Keratinocyte (primary cell): ENCODE measurements at regions not wholly inside any gene's neighbourhood (a gene's known extent, or its start where the extent isn't known, plus 50 kb on each side); places are given as distances from the start of the nearest gene placed in this dataset.

Source experiments
- DNase-seq: peaks from one replicate; pipeline ENCODE4 v3.0.0-alpha.2; 2011; ENCODE audit warnings: low read depth, missing footprints, low spot score
- FAIRE-seq: peaks from 2 replicates; lab custom pipeline; 2011; peaks lifted over from hg19 to GRCh38; lab: Jason Lieb, UNC
- H2AFZ ChIP-seq: 2 replicates; pipeline ENCODE4 v1.6.0; 2012; ENCODE audit warnings: low read length, control low read depth, inconsistent platforms; ENCODE audit not compliant: control insufficient read depth
- H3K27ac ChIP-seq: 2 replicates; pipeline ENCODE4 v1.5.1; 2011; ENCODE audit warnings: low read length; ENCODE audit not compliant: control insufficient read depth, insufficient read depth
- H3K27me3 ChIP-seq: 3 replicates; pipeline ENCODE4 v1.6.0; 2011; ENCODE audit warnings: low read length; ENCODE audit not compliant: control insufficient read depth, insufficient read depth; ENCODE audit errors: extremely low read depth
- H3K36me3 ChIP-seq, 2 experiments: 2 replicates in 1 of 2; 3 replicates in 1 of 2; pipeline ENCODE4 v1.5.1; 2011; ENCODE audit warnings: low read length in 2 of 2, mild to moderate bottlenecking in 1 of 2; ENCODE audit not compliant: control insufficient read depth in 2 of 2, insufficient read depth in 2 of 2; ENCODE audit errors: extremely low read depth in 1 of 2
- H3K4me1 ChIP-seq: 3 replicates; pipeline ENCODE4 v1.5.1; 2011; ENCODE audit warnings: low read length; ENCODE audit not compliant: control insufficient read depth, insufficient read depth; ENCODE audit errors: extremely low read depth
- H3K4me2 ChIP-seq: 3 replicates; pipeline ENCODE4 v1.6.0; 2011; ENCODE audit warnings: low read depth, low read length; ENCODE audit not compliant: control insufficient read depth, insufficient read depth; ENCODE audit errors: extremely low read depth
- H3K4me3 ChIP-seq, 3 experiments: fragments of 200-600 bp in 1 of 3; sonication (generic) in 1 of 3; 2 replicates in 2 of 3; 3 replicates in 1 of 3; pipeline ENCODE4 v1.5.1; 2011 to 2016; ENCODE audit warnings: low read length in 3 of 3, mild to moderate bottlenecking in 3 of 3, control low read depth in 2 of 3, inconsistent platforms in 1 of 3, low read depth in 1 of 3, mixed read lengths in 1 of 3, mixed run types in 1 of 3, moderate library complexity in 1 of 3; ENCODE audit not compliant: control insufficient read depth in 2 of 3, insufficient read depth in 2 of 3; ENCODE audit errors: extremely low read depth in 1 of 3
- H3K79me2 ChIP-seq: 2 replicates; pipeline ENCODE4 v1.6.0; 2012; ENCODE audit warnings: low read length; ENCODE audit not compliant: control insufficient read depth, insufficient read depth
- H3K9ac ChIP-seq: 3 replicates; pipeline ENCODE4 v1.6.0; 2011; ENCODE audit warnings: low read length; ENCODE audit not compliant: control insufficient read depth, insufficient read depth; ENCODE audit errors: extremely low read depth
- H3K9me1 ChIP-seq: 3 replicates; pipeline ENCODE4 v1.6.0; 2011; ENCODE audit warnings: low read length; ENCODE audit not compliant: control insufficient read depth, insufficient read depth; ENCODE audit errors: extremely low read depth
- H3K9me3 ChIP-seq: 2 replicates; pipeline ENCODE4 v1.5.1; 2012; ENCODE audit warnings: low read depth, low read length; ENCODE audit not compliant: control insufficient read depth
- H4K20me1 ChIP-seq: 3 replicates; pipeline ENCODE4 v1.6.0; 2011; ENCODE audit warnings: low read length; ENCODE audit not compliant: control insufficient read depth, insufficient read depth; ENCODE audit errors: extremely low read depth
- CTCF ChIP-seq, 3 experiments: IDR thresholded peaks in 1 of 3; conservative IDR thresholded peaks in 1 of 3; optimal IDR thresholded peaks in 1 of 3; 2 replicates in 2 of 3; 3 replicates in 1 of 3; pipeline versions ENCODE3 to v1.5.1; 2011; ENCODE audit warnings: low read length in 3 of 3, mild to moderate bottlenecking in 3 of 3, moderate library complexity in 2 of 3, control low read depth in 1 of 3, inconsistent platforms in 1 of 3; ENCODE audit not compliant: insufficient read depth in 2 of 3; ENCODE audit errors: extremely low read depth in 1 of 3
- EZH2 ChIP-seq: IDR thresholded peaks from one replicate; pipeline ENCODE4 v1.6.1; 2012; ENCODE audit warnings: inconsistent platforms, mild to moderate bottlenecking, low read length, moderate library complexity
- dilution Hi-C: fragments of 300-500 bp; cut with MboI; formaldehyde crosslinking; loops from one replicate; pipeline ENCODE4 v1.7.0; 2020; ENCODE audit warnings: low sequenced_read_pairs; ENCODE audit not compliant: extremely low pct_ligation_motif_present

DNA sequence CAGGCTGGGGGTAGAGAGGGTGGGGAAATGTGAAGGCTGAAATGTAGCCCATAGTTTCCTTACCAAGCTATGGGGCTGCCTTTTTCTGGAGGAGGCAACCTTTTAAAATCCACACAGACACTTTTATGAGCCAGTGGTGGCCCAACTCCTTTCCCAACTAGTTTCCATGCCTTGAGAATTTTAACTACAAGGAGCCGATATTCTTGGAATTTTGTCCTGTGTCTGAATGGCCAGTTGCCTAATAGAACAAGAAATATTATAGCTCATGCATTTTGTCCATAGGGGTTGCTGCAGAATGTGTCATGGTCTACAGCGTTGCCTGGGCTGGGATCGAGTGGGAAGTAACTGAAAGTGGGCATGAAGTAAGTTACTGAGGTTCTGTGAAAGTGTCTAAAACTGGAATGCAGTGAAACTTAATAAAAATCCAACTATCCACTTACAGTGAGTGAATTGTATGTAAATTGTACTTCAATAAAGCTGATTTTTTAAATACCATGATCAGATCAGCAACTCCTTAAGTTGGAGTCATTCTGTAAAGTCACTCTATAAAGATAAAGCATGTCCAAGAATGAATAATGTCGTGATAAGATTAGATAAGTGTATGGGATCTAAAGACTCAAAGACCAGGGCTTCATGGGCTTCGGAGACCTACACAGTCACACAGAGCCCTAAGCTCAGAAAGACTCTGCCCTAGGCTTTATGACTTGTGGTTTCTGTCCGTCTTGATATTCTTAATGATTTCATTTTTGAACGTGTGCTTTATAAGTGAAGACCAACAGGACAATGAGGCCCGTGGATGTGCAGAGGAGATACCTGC lies 122.6 kb upstream of the FNDC3A start:
- Histone ChIP-seq H3K27me3 (no peaks in the 10 kb centered on the region), H3K27ac (no peak overlapping the region), H3K4me2 (no peak overlapping the region), H3K36me3 (no peaks in the 10 kb centered on the region), H3K79me2 (no peaks in the 10 kb centered on the region), H4K20me1 (no peaks in the 10 kb centered on the region), H3K9me3 (no peaks in the 10 kb centered on the region), H3K9ac (no peak overlapping the region), H3K4me3 (no peak overlapping the region), H3K9me1 (no peaks in the 10 kb centered on the region), H2AFZ (no peak overlapping the region), H3K4me1 (no peaks in the 10 kb centered on the region)
- TF ChIP-seq EZH2 (no peak), CTCF (optimal IDR thresholded peaks at IDR 0.05 in 1 of 3, IDR thresholded peaks at IDR 0.05 in 1 of 3, conservative IDR thresholded peaks at IDR 0.05 in 1 of 3; ENCODE audit: extremely low read depth in 1 of 3, insufficient read depth in 2 of 3, low read length in 3 of 3) (no peak)
- DNase-seq, result no peak
- no peak for FAIRE-seq
- dilution Hi-C loops, result no loop called here

GRCh38 chr13:48853728-48854102 lies 122.0 kb upstream of the FNDC3A start:
- DNase-seq (no peak), FAIRE-seq (no peak)
- Histone ChIP-seq H4K20me1 (no peaks in the 10 kb centered on the region), H3K27me3 (no peaks in the 10 kb centered on the region), H3K9ac (no peak overlapping the region), H3K79me2 (no peaks in the 10 kb centered on the region), H3K9me1 (no peaks in the 10 kb centered on the region), H2AFZ (no peak overlapping the region), H3K27ac (no peak overlapping the region), H3K36me3 (no peaks in the 10 kb centered on the region), H3K9me3 (no peaks in the 10 kb centered on the region), H3K4me2 (no peak overlapping the region), H3K4me3 (no peak overlapping the region), H3K4me1 (no peaks in the 10 kb centered on the region)
- TF ChIP-seq CTCF (optimal IDR thresholded peaks at IDR 0.05 in 1 of 3, IDR thresholded peaks at IDR 0.05 in 1 of 3, conservative IDR thresholded peaks at IDR 0.05 in 1 of 3; ENCODE audit: extremely low read depth in 1 of 3, insufficient read depth in 2 of 3, low read length in 3 of 3), result no peak
- no peak for TF ChIP-seq EZH2
- dilution Hi-C loops, result no loop called here
